Activated CD4-positive, alpha-beta T cell treated with anti-CD3 and anti-CD28 coated beads, Interleukin-2, amount 10 ng/mL, durations not matched to agents 7 days and 5 days (primary cell): ENCODE measurements at regions not wholly inside any gene's neighbourhood (a gene's known extent, or its start where the extent isn't known, plus 50 kb on each side); places are given as distances from the start of the nearest gene placed in this dataset.
"Not testable (repeated sequence)": the region's sequence is repeated elsewhere in the genome, so short reads cannot be mapped to it uniquely, and the experiment has no call there.

ENCODE experiments used
- CTCF ChIA-PET: fragments of 350-600 bp; sonication (Branson Sonifier 250); formaldehyde crosslinking; loops from one replicate; lab custom pipeline; 2021; ENCODE audit warnings: antibody characterized with exemption; lab: Charles Lee
- POLR2A ChIA-PET: fragments of 350-600 bp; sonication (Branson Sonifier 250); formaldehyde crosslinking; loops from one replicate; lab custom pipeline; 2021; ENCODE audit warnings: antibody characterized with exemption; lab: Charles Lee
- DNase-seq: peaks from one replicate; pipeline ENCODE4 v3.0.0-alpha.2; 2020
- H3K27ac Mint-ChIP-seq: one replicate; pipeline ENCODE4 v1.8.0; 2021; ENCODE audit warnings: mild to moderate bottlenecking, moderate library complexity, mixed read lengths
- H3K27me3 Mint-ChIP-seq: one replicate; pipeline ENCODE4 v1.8.0; 2021; ENCODE audit warnings: mixed read lengths
- H3K36me3 Mint-ChIP-seq: one replicate; pipeline ENCODE4 v1.8.0; 2021; ENCODE audit warnings: low read depth, mixed read lengths
- H3K4me1 Mint-ChIP-seq: one replicate; pipeline ENCODE4 v1.8.0; 2021; ENCODE audit warnings: mixed read lengths
- H3K4me3 Mint-ChIP-seq: one replicate; pipeline ENCODE4 v1.8.0; 2021; ENCODE audit warnings: mild to moderate bottlenecking, moderate library complexity, mixed read lengths
- H3K9me3 Mint-ChIP-seq: one replicate; pipeline ENCODE4 v1.8.0; 2021; ENCODE audit warnings: mixed read lengths

DNA sequence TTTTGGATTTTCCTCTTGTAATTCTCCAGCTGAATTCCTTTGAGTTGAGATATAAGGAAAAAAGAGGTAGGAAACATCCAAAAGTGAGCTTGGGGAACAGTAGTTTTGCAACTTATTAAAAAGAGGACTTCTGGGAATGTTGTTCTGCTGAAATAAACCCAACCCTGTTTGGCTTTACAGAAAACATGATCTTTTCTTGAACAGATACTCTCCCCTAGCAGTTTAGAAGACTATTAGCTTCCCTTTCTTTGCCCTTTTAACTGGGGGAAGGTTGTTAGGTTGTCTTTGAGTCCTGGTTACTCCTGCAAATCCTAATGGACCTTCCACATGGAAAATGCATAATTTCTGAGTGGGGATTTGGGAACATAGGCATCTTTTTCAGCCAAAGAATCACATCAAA is 168.7 kb upstream of the RPS23 start:
- Mint-ChIP-seq H3K27ac (no peak overlapping the region), H3K4me3 (no peak overlapping the region), H3K4me1 (no peaks in the 10 kb centered on the region), H3K36me3 (no peaks in the 10 kb centered on the region), H3K27me3 (peaks cover 3% of the 10 kb centered on the region), H3K9me3 (peaks cover 1% of the 10 kb centered on the region)
- ChIA-PET CTCF (interaction anchor here (1.4 kb wide), 1 partner anchor 8 kb away, joined by 3 read pairs; no protein-coding TSS in a partner anchor), POLR2A (no interaction called here)
- DNase-seq, result no peak

GRCh38 chr5:82445726-82446335 is 167.7 kb upstream of the RPS23 start:
- no peak for DNase-seq
- CTCF ChIA-PET, result interaction anchor here (1.4 kb wide), 1 partner anchor 9 kb away, joined by 3 read pairs; no protein-coding TSS in a partner anchor
- Mint-ChIP-seq H3K27me3 (peaks cover 3% of the 10 kb centered on the region), H3K9me3 (peaks cover 1% of the 10 kb centered on the region), H3K36me3 (no peaks in the 10 kb centered on the region), H3K4me1 (no peaks in the 10 kb centered on the region), H3K4me3 (no peak overlapping the region), H3K27ac (no peak overlapping the region)
- POLR2A ChIA-PET, result no interaction called here

DNA sequence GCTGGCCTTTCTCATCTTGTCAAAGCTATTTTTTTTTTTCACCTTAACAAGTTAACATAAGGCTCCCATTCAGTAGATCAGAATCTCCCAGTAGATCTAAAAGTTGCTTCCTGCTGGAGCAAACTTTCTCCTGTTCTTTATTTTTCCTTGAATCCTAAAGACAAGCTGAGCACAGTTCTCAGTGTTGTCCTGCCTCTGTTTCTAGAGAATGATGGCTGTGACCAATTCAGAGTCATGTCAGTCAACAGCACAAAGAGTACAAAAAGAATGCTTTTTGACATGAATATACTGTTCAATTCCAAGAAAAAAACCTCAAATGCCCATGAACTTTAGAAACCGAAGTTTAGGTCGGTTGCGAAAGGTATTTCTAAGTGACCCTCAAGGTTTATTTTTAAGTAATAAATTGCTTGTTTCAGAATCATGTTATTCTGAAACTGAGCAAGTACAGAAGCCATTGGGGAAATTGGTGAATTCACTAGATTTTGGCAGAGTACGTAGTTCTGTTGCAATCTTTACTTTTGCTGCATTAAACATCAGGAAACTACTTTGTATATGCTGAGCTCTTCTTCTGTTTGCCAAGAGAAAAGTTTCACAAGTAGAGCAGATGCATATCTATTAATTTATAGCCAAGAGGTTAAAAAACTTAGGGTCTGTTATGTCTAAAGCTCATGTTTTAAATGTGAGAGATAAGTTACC is 161.7 kb upstream of the RPS23 start:
- no peak for DNase-seq
- CTCF ChIA-PET, result no interaction called here
- no peak overlapping the region for H3K27ac Mint-ChIP-seq

GRCh38 chr5:82437565-82437964 is 159.4 kb upstream of the RPS23 start:
- H3K27ac Mint-ChIP-seq, CTCF ChIA-PET, DNase-seq, H3K4me3 Mint-ChIP-seq, POLR2A ChIA-PET, H3K36me3 Mint-ChIP-seq, H3K4me1 Mint-ChIP-seq, H3K27me3 Mint-ChIP-seq, H3K9me3 Mint-ChIP-seq: not testable (repeated sequence)

More for the DNA sequence above, 161.7 kb upstream of the RPS23 start:
- H3K36me3 Mint-ChIP-seq, result no peaks in the 10 kb centered on the region
- POLR2A ChIA-PET, result no interaction called here
- H3K27me3 Mint-ChIP-seq, result no peaks in the 10 kb centered on the region
- H3K9me3 Mint-ChIP-seq, result peaks cover 4% of the 10 kb centered on the region
- H3K4me3 Mint-ChIP-seq, result no peak overlapping the region
- no peaks in the 10 kb centered on the region for H3K4me1 Mint-ChIP-seq

GRCh38 chr5:82436291-82436690 is 158.1 kb upstream of the RPS23 start:
- H3K9me3 Mint-ChIP-seq, result peaks cover 3% of the 10 kb centered on the region
- H3K4me1 Mint-ChIP-seq, result no peaks in the 10 kb centered on the region
- H3K27me3 Mint-ChIP-seq, result no peaks in the 10 kb centered on the region
- no peak for DNase-seq
- ChIA-PET CTCF (no interaction called here), POLR2A (no interaction called here)
- no peak overlapping the region for H3K4me3 Mint-ChIP-seq
- no peak overlapping the region for H3K27ac Mint-ChIP-seq
- H3K36me3 Mint-ChIP-seq, result no peaks in the 10 kb centered on the region

DNA sequence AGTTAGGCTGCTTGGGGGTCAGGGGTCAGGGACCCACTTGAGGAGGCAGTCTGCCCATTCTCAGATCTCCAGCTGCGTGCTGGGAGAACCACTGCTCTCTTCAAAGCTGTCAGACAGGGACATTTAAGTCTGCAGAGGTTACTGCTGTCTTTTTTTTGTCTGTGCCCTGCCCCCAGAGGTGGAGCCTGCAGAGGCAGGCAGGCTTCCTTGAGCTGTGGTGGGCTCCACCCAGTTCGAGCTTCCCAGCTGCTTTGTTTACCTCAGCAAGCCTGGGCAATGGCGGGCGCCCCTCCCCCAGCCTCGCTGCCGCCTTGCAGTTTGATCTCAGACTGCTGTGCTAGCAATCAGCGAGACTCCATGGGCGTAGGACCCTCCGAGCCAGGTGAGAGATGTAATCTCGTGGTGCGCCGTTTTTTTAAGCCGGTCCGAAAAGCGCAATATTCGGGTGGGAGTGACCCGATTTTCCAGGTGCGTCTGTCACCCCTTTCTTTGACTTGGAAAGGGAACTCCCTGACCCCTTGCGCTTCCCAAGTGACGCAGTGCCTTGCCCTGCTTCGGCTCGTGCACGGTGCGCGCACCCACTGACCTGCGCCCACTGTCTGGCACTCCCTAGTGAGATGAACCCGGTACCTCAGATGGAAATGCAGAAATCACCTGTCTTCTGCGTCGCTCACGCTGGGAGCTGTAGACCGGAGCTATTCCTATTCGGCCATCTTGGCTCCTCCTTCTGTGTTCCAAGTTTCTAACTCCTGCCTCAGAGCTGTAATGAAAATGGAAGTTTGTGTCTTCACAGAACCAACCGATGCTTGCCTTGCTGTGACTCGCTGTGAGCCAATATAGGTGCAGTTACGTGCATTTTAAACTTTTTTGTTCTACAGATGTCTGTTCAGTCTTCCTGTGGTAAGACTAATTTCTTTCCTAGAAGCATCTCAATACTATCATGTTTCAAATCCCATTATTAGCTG is 156.8 kb upstream of the RPS23 start:
- H3K9me3 Mint-ChIP-seq, H3K4me1 Mint-ChIP-seq, H3K27me3 Mint-ChIP-seq, CTCF ChIA-PET, H3K36me3 Mint-ChIP-seq, H3K27ac Mint-ChIP-seq, POLR2A ChIA-PET, DNase-seq: not testable (repeated sequence)
- H3K4me3 Mint-ChIP-seq, result peak overlapping the region; percentile 8

DNA sequence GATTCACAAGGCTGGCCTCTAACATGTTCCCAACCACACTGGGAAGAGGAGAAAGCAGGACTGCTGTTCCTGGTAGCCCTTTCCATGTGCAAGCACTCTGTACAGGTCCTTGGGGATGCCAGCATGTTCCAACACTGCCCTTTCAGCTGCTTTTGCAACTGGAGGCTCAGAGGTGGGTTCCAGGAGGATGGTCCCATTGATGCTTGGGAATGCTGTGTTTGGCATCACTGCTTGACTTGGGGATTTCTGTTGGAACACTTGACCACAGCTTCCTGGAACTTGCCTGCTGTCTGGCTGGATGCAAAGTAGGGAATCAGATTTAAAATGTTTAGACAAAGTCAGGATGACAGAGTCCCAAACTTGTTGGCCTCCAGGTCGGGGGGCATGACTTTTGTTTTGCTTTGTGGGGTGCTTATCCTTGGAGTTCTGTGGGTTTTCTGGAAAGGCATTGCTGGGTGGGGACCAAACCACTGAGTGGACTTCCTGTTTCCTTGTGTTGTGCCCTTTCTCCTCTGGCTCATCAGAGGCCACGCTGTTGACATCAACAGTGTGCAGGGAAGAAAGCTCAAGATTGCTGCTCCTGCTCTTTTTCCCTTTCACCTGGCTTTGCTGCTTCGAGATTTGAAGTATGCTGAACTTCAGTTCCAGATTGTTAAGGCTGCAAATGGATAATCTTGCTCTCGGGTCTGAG is 148.5 kb upstream of the RPS23 start:
- H3K27ac Mint-ChIP-seq, result no peak overlapping the region

DNA sequence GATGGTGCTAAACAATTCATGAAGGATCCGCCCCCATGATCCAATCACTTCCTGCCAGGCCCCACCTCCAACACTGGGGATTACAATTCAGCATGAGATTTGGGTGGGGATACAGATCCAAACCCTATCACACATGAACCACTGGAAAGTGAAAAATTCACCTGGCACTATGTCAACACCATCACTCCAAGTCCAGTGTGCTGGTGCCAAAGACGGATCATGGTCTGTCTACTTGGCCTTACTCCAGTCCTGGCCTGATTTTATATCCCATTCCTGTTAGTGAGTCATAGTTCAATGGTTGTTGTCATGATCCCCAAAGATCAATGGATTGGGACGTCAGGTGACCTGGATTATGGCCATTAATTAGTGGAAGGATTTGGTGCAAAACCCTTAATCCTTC is 147.4 kb upstream of the RPS23 start:
- CTCF ChIA-PET, result no interaction called here
- no peak overlapping the region for H3K4me3 Mint-ChIP-seq
- no peaks in the 10 kb centered on the region for H3K4me1 Mint-ChIP-seq
- H3K36me3 Mint-ChIP-seq, result no peaks in the 10 kb centered on the region
- no peaks in the 10 kb centered on the region for H3K9me3 Mint-ChIP-seq
- POLR2A ChIA-PET, result no interaction called here
- no peak overlapping the region for H3K27ac Mint-ChIP-seq
- no peak for DNase-seq
- H3K27me3 Mint-ChIP-seq, result peaks cover 4% of the 10 kb centered on the region

More for the DNA sequence above, 148.5 kb upstream of the RPS23 start:
- no peaks in the 10 kb centered on the region for H3K36me3 Mint-ChIP-seq
- H3K4me3 Mint-ChIP-seq, result no peak overlapping the region
- H3K9me3 Mint-ChIP-seq, result no peaks in the 10 kb centered on the region
- CTCF ChIA-PET, result interaction anchor here (0.7 kb wide), 1 partner anchor 394 kb away, joined by 6 read pairs; no protein-coding TSS in a partner anchor
- peaks cover 4% of the 10 kb centered on the region for H3K27me3 Mint-ChIP-seq
- no peak for DNase-seq
- POLR2A ChIA-PET, result no interaction called here
- H3K4me1 Mint-ChIP-seq, result no peaks in the 10 kb centered on the region

DNA sequence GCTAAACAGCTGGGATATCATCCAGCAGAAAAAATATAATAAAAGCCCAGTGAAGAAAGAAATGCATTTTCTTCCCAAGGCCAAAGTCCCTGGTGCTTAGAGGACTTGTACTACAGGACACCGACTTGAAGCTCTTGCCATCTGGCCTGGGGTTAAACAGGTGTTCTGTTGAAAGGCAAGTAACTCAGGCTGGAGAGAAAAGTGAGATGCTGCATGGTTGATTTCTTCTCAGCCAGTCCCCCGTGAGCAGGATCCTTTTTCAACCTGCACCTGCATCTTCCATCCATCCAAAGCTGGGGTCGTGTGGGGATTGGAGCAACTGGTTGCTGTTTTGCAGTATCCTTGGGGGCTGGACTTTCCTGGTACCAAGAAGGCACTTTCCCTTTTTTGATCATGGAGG is 146.1 kb upstream of the RPS23 start:
- no peak for DNase-seq
- ChIA-PET CTCF (no interaction called here), POLR2A (no interaction called here)
- Mint-ChIP-seq H3K4me1 (no peaks in the 10 kb centered on the region), H3K9me3 (no peaks in the 10 kb centered on the region), H3K4me3 (no peak overlapping the region), H3K27ac (no peak overlapping the region), H3K27me3 (peaks cover 4% of the 10 kb centered on the region), H3K36me3 (no peaks in the 10 kb centered on the region)

GRCh38 chr5:82422751-82423181 is 144.6 kb upstream of the RPS23 start:
- H3K4me1 Mint-ChIP-seq, result no peaks in the 10 kb centered on the region
- H3K27me3 Mint-ChIP-seq, result peaks cover 2% of the 10 kb centered on the region
- no peaks in the 10 kb centered on the region for H3K9me3 Mint-ChIP-seq
- H3K4me3 Mint-ChIP-seq, result no peak overlapping the region
- H3K27ac Mint-ChIP-seq, result no peak overlapping the region
- POLR2A ChIA-PET, result no interaction called here
- no peak for DNase-seq
- no peaks in the 10 kb centered on the region for H3K36me3 Mint-ChIP-seq
- CTCF ChIA-PET, result no interaction called here

DNA sequence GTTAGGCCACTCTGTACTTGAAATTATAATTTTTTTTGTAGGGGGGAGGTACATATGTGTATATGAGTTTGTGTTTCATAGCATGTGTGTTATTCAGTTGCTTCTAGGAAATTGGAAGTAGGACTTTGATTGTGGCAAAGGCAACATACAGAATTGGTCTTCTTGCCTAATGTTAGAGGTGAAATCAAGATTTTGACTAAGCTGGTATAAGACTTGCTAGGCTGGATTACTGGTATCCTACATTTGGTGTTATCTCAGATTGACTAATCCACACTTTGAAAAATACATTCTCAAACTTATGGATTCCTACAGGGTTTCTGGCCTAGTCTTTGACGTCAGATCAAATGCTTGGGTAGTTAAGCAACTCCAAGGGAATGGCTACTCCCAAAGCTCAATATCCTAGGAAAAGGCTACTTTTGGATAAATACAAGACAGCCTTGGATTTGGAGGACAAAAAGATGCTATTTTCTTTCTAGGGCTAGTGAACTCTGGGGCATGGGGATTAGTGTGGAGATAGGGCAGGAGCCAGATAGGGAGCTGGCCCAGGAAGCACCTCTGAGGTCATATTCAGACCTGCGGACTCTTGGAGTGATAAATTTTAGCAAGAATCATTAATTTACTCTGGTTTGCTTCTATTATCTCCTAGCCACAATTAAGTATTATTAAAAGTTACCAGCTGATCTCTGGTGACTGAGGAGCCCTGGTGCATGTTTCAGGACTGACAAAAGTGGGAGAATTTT is 144.0 kb upstream of the RPS23 start:
- DNase-seq, result no peak
- Mint-ChIP-seq H3K27me3 (peaks cover 2% of the 10 kb centered on the region), H3K4me1 (no peaks in the 10 kb centered on the region), H3K27ac (no peak overlapping the region), H3K36me3 (no peaks in the 10 kb centered on the region), H3K9me3 (no peaks in the 10 kb centered on the region), H3K4me3 (no peak overlapping the region)
- POLR2A ChIA-PET, result no interaction called here
- CTCF ChIA-PET, result no interaction called here

GRCh38 chr5:82421119-82421518 is 143.0 kb upstream of the RPS23 start:
- no peak overlapping the region for H3K4me3 Mint-ChIP-seq
- no peak for DNase-seq
- H3K27ac Mint-ChIP-seq, result no peak overlapping the region
- ChIA-PET CTCF (no interaction called here), POLR2A (no interaction called here)
- H3K9me3 Mint-ChIP-seq, result no peaks in the 10 kb centered on the region
- no peaks in the 10 kb centered on the region for H3K36me3 Mint-ChIP-seq
- no peaks in the 10 kb centered on the region for H3K4me1 Mint-ChIP-seq
- peaks cover 2% of the 10 kb centered on the region for H3K27me3 Mint-ChIP-seq
